ENCODE measurements at regions not wholly inside any gene's neighbourhood (a gene's known extent, or its start where the extent isn't known, plus 50 kb on each side); places are given as distances from the start of the nearest gene placed in this dataset.

DNA sequence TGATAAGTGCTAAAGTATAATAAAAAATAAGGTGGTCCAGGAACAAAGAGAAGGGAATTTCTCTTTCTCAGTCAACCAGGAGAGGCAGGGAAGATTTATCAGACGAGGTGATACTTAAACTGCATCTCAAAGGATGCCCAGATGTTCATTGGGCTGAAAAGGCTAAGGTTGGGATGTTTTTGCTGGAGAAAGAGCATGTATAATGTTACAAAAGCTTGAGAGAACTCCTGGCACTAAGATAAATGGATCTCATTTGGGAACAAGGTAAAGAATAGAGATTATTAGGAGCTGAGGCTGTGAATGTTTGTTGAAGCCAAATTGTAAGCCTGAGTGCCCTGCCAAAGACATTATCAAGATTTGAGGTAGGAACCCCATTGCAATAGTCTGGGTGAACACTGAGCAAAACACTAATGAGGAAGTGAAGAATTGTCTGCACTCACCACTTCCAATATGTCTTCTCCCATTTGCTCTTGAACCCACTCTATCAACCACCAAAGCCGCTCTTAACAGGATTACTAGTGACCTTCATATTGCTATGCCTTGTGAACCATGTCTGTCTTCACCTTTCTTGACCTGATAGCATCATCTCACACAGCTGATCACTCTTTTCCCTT is 149.0 kb upstream of the ARID2 start:
- TF ChIP-seq, protein P1, sequence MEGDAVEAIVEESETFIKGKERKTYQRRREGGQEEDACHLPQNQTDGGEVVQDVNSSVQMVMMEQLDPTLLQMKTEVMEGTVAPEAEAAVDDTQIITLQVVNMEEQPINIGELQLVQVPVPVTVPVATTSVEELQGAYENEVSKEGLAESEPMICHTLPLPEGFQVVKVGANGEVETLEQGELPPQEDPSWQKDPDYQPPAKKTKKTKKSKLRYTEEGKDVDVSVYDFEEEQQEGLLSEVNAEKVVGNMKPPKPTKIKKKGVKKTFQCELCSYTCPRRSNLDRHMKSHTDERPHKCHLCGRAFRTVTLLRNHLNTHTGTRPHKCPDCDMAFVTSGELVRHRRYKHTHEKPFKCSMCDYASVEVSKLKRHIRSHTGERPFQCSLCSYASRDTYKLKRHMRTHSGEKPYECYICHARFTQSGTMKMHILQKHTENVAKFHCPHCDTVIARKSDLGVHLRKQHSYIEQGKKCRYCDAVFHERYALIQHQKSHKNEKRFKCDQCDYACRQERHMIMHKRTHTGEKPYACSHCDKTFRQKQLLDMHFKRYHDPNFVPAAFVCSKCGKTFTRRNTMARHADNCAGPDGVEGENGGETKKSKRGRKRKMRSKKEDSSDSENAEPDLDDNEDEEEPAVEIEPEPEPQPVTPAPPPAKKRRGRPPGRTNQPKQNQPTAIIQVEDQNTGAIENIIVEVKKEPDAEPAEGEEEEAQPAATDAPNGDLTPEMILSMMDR (IDR thresholded peaks at IDR 0.05; ENCODE audit: low read length): no peak
- TF ChIP-seq EZH2phosphoT487 (IDR thresholded peaks at IDR 0.05; ENCODE audit: low read length): no peak

All from MM.1S (cell line).